Astrocyte (in vitro differentiated cells and primary cell): ENCODE measurements at regions not wholly inside any gene's neighbourhood (a gene's known extent, or its start where the extent isn't known, plus 50 kb on each side); places are given as distances from the start of the nearest gene placed in this dataset.

Experiments used
- EZH2 ChIP-seq: IDR thresholded peaks from 2 replicates; pipeline ENCODE4 v1.6.1; 2012; ENCODE audit warnings: mild to moderate bottlenecking, low read length, inconsistent platforms; ENCODE audit not compliant: insufficient read depth
- TF ChIP-seq, protein P1 (sequence below): IDR thresholded peaks from 2 replicates; pipeline ENCODE4 v1.5.1; 2011; ENCODE audit warnings: low read depth, mild to moderate bottlenecking, inconsistent platforms, low read length, moderate library complexity; ENCODE audit not compliant: insufficient read depth

DNA sequence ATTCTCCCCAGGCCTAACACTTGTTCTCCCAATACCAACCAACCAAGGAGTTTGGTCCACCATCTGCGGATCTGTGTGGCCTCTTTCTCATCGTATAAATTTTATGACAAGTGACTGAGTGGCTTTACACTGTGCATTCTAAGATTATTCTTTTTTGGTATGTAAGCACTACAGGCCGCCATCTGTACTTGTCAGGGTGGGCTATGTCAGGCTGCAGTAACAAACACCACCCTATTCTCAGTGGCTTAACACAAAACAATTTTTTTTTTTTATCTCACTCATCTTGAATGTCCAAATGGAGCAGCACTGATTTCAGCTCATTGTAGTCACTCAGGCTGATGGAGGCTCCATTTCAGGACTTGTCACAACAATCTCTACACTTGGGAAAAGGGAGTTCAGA, 412.7 kb upstream of the MIR17HG start:
- TF ChIP-seq, protein P1, sequence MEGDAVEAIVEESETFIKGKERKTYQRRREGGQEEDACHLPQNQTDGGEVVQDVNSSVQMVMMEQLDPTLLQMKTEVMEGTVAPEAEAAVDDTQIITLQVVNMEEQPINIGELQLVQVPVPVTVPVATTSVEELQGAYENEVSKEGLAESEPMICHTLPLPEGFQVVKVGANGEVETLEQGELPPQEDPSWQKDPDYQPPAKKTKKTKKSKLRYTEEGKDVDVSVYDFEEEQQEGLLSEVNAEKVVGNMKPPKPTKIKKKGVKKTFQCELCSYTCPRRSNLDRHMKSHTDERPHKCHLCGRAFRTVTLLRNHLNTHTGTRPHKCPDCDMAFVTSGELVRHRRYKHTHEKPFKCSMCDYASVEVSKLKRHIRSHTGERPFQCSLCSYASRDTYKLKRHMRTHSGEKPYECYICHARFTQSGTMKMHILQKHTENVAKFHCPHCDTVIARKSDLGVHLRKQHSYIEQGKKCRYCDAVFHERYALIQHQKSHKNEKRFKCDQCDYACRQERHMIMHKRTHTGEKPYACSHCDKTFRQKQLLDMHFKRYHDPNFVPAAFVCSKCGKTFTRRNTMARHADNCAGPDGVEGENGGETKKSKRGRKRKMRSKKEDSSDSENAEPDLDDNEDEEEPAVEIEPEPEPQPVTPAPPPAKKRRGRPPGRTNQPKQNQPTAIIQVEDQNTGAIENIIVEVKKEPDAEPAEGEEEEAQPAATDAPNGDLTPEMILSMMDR = no peak
- TF ChIP-seq EZH2 = no peak
